ENCODE measurements at regions not wholly inside any gene's neighbourhood (a gene's known extent, or its start where the extent isn't known, plus 50 kb on each side); places are given as distances from the start of the nearest gene placed in this dataset.

DNA sequence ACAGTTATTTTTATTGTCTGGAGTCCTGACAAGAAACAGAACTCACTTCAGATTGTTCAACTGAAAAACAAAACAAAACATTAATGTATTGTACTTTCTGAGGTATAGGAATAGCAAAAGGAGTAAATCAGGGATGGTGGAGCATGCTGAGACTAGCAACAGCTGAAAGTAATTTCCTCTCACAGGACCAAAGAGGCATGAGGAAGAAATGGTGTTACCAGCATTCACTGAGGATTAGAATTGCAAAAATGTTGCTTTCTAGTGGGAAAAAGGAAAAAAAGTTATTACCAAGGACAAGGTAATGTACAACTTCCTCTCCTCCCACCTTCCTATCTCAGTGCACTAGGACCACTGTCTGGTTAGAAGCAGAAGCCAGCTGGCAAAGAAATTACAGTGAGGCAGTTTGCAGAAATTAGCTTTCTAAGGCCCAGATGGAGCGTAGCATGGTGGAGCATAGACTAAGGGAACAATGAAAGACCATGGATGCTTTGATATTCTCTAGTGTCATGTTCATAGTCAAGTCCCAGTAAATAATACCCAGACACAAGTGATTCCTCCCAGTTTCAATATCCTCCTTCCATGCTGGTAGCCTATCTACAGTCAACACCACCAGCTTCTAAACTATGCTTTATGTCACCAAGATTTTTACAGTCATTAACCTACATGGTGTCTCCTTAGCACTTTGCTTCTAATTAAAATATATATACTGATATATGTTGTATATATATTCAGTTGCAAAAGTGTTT lies 133.7 kb upstream of the DCN start:
- no peak overlapping the region for H3K4me3 ChIP-seq (replicated peaks; ENCODE audit: low read depth, low read length)
- no peaks in the 10 kb centered on the region for H3K36me3 ChIP-seq (ENCODE audit: control insufficient read depth, insufficient read depth, low read length)
- DNase-seq (ENCODE audit: extremely low read depth, insufficient read length): no peak
- no peaks in the 10 kb centered on the region for H3K27me3 ChIP-seq (replicated peaks; ENCODE audit: control insufficient read depth, insufficient read depth, low read length)
- TF ChIP-seq, protein P1, sequence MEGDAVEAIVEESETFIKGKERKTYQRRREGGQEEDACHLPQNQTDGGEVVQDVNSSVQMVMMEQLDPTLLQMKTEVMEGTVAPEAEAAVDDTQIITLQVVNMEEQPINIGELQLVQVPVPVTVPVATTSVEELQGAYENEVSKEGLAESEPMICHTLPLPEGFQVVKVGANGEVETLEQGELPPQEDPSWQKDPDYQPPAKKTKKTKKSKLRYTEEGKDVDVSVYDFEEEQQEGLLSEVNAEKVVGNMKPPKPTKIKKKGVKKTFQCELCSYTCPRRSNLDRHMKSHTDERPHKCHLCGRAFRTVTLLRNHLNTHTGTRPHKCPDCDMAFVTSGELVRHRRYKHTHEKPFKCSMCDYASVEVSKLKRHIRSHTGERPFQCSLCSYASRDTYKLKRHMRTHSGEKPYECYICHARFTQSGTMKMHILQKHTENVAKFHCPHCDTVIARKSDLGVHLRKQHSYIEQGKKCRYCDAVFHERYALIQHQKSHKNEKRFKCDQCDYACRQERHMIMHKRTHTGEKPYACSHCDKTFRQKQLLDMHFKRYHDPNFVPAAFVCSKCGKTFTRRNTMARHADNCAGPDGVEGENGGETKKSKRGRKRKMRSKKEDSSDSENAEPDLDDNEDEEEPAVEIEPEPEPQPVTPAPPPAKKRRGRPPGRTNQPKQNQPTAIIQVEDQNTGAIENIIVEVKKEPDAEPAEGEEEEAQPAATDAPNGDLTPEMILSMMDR (IDR thresholded peaks at IDR 0.05; ENCODE audit: insufficient read depth, low read length, poor library complexity, severe bottlenecking): no peak

DNA sequence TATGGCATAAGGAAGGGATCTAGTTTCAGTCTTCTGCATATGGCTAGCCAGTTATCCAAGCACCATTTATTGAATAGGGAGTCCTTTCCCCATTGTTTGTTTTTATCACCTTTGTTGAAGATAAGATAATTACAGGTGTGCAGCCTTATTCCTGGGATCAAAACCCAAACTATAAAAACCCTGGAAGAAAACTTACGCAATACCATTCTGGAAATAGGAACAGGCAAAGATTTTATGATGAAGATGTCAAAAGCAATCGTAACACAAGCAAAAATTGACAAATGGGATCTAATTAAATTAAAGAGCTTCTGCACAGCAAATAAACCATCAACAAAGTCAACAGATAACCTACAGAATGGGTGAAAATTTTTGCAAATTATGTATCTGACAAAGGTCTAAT lies 128.5 kb upstream of the DCN start:
- H3K27me3 ChIP-seq (replicated peaks; ENCODE audit: control insufficient read depth, insufficient read depth, low read length): no peaks in the 10 kb centered on the region
- no peak for DNase-seq (ENCODE audit: extremely low read depth, insufficient read length)
- H3K36me3 ChIP-seq (ENCODE audit: control insufficient read depth, insufficient read depth, low read length): no peaks in the 10 kb centered on the region
- no peak overlapping the region for H3K4me3 ChIP-seq (replicated peaks; ENCODE audit: low read depth, low read length)
- TF ChIP-seq, protein P1 (IDR thresholded peaks at IDR 0.05; ENCODE audit: insufficient read depth, low read length, poor library complexity, severe bottlenecking): no peak

DNA sequence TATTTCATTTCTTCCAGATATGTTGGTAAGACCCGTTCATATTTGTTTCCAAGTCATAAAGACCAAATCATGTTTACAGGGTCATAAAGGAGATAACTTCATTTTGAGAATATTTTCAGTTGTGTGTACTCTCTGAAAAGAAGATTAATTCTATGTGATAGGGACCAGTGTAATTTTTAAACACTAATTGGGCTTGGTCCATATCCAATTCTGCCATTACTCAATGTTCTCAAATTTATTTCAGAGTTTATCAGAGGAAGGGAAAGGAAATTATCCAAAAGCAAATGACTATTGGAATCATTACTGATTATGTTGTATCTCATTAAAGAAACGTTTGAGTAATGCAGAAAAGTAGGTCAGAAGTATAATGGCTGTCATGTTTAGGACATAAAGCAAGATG lies 126.8 kb upstream of the DCN start:
- Histone ChIP-seq H3K36me3 (ENCODE audit: control insufficient read depth, insufficient read depth, low read length) (no peaks in the 10 kb centered on the region), H3K27me3 (replicated peaks; ENCODE audit: control insufficient read depth, insufficient read depth, low read length) (no peaks in the 10 kb centered on the region), H3K4me3 (replicated peaks; ENCODE audit: low read depth, low read length) (no peak overlapping the region)
- TF ChIP-seq, protein P1 (IDR thresholded peaks at IDR 0.05; ENCODE audit: insufficient read depth, low read length, poor library complexity, severe bottlenecking): no peak
- no peak for DNase-seq (ENCODE audit: extremely low read depth, insufficient read length)

DNA sequence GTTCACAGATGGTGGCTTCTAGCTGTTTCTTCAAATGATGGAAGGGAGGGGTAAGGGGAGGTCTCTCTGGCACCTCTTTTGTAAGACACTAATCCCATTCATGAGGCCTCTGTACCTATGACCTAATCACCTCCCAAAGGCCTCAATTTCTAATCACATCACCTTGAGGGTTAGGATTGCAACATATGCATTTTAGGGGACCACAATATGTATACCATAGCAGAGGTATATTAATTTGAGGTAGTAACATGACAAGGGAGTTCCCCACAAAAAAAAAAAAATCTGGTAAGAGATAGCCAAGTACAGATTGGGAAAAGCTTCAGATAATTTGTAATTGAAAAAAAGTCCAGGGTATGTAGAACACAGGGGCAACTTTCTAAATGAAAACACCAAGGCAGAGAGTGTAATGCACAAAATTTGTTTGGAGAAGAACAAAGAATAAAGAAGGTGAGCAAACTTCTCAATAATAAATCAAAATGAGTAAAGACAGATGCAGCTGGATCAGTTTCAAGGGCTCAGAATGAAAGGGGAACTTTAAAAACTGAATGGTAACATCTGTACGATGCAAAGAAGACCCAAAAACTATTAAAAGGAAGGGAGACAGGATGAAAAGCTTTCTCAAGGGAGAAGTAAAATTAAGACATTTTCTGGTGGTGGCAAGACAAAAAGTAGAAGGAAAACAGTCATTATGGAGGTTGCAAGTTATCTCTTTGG lies 125.5 kb upstream of the DCN start:
- TF ChIP-seq, protein P1 (IDR thresholded peaks at IDR 0.05; ENCODE audit: insufficient read depth, low read length, poor library complexity, severe bottlenecking): no peak
- H3K36me3 ChIP-seq (ENCODE audit: control insufficient read depth, insufficient read depth, low read length): no peaks in the 10 kb centered on the region
- H3K4me3 ChIP-seq (replicated peaks; ENCODE audit: low read depth, low read length): no peak overlapping the region
- no peak for DNase-seq (ENCODE audit: extremely low read depth, insufficient read length)
- no peaks in the 10 kb centered on the region for H3K27me3 ChIP-seq (replicated peaks; ENCODE audit: control insufficient read depth, insufficient read depth, low read length)

DNA sequence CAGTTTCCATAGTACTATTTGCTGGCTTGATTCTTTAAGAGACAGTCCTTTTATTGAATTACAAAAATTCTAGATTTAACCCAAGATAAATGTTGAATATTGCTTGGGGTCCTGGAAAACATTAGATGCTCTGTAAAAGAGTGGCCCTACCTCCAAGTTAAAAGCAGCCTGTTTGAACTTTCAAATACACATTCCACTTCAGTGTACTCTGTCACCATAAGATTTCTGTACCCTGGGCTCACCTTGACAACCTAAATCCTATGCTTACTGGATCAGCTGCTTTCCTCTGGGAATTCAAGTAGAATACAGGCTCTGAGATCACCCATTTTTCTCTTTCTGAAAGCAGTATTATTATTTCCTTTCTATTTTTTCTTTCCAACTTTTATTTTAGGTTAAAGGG lies 107.7 kb upstream of the DCN start:
- no peaks in the 10 kb centered on the region for H3K27me3 ChIP-seq (replicated peaks; ENCODE audit: control insufficient read depth, insufficient read depth, low read length)
- TF ChIP-seq, protein P1 (IDR thresholded peaks at IDR 0.05; ENCODE audit: insufficient read depth, low read length, poor library complexity, severe bottlenecking): no peak
- H3K4me3 ChIP-seq (replicated peaks; ENCODE audit: low read depth, low read length): no peak overlapping the region
- no peaks in the 10 kb centered on the region for H3K36me3 ChIP-seq (ENCODE audit: control insufficient read depth, insufficient read depth, low read length)
- no peak for DNase-seq (ENCODE audit: extremely low read depth, insufficient read length)

Data from GM06990 (cell line).